ENCODE measurements at regions not wholly inside any gene's neighbourhood (a gene's known extent, or its start where the extent isn't known, plus 50 kb on each side); places are given as distances from the start of the nearest gene placed in this dataset.
"Not testable (repeated sequence)": the region's sequence is repeated elsewhere in the genome, so short reads cannot be mapped to it uniquely, and the experiment has no call there.

GRCh38 chr9:29311221-29311620 lies 1737.9 kb upstream of the C9orf72 start:
- no peak for DNase-seq

- no peak for DNase-seq
Observed at GRCh38 chr9:29312327-29312726, 1739.0 kb upstream of the C9orf72 start.

GRCh38 chr9:29319736-29320513 lies 1746.6 kb upstream of the C9orf72 start:
- no peak for DNase-seq

GRCh38 chr9:29322240-29322639 lies 1749.0 kb upstream of the C9orf72 start:
- no peak for DNase-seq

- DNase-seq = no peak
Observed at GRCh38 chr9:29325894-29326293, 1752.6 kb upstream of the C9orf72 start.

GRCh38 chr9:29332789-29333188 lies 1759.5 kb upstream of the C9orf72 start:
- no peak for DNase-seq

- DNase-seq = no peak
Observed at GRCh38 chr9:29336281-29336680, 1763.0 kb upstream of the C9orf72 start.

GRCh38 chr9:29339387-29339786 lies 1766.1 kb upstream of the C9orf72 start:
- DNase-seq = no peak

- no peak for DNase-seq
Observed at GRCh38 chr9:29348999-29349398, 1775.7 kb upstream of the C9orf72 start.

- no peak for DNase-seq
Observed at GRCh38 chr9:29389421-29389820, 1816.1 kb upstream of the C9orf72 start.

- no peak for DNase-seq
Observed at GRCh38 chr9:29390859-29391258, 1817.6 kb upstream of the C9orf72 start.

- no peak for DNase-seq
Observed at GRCh38 chr9:29393064-29393463, 1819.8 kb upstream of the C9orf72 start.

- DNase-seq = no peak
Observed at GRCh38 chr9:29394855-29395254, 1821.6 kb upstream of the C9orf72 start.

GRCh38 chr9:29397148-29397547 lies 1823.9 kb upstream of the C9orf72 start:
- no peak for DNase-seq

GRCh38 chr9:29416204-29416603 lies 1842.9 kb upstream of the C9orf72 start:
- DNase-seq = no peak

GRCh38 chr9:29422438-29422837 lies 1849.2 kb upstream of the C9orf72 start:
- peak; percentile 77 for DNase-seq

GRCh38 chr9:29432191-29432590 lies 1858.9 kb upstream of the C9orf72 start:
- DNase-seq = no peak

- DNase-seq = not testable (repeated sequence)
Observed at GRCh38 chr9:29432656-29433055, 1859.4 kb upstream of the C9orf72 start.

GRCh38 chr9:29435368-29435767 lies 1862.1 kb upstream of the C9orf72 start:
- no peak for DNase-seq

- no peak for DNase-seq
Observed at GRCh38 chr9:29437526-29437925, 1864.2 kb upstream of the C9orf72 start.

- no peak for DNase-seq
Observed at GRCh38 chr9:29439961-29440360, 1866.7 kb upstream of the C9orf72 start.

- no peak for DNase-seq
Observed at GRCh38 chr9:29440449-29440848, 1867.2 kb upstream of the C9orf72 start.

GRCh38 chr9:29445751-29446150 lies 1872.5 kb upstream of the C9orf72 start:
- DNase-seq = no peak

GRCh38 chr9:29449306-29449705 lies 1876.0 kb upstream of the C9orf72 start:
- DNase-seq = no peak

GRCh38 chr9:29450343-29450875 lies 1877.1 kb upstream of the C9orf72 start:
- not testable (repeated sequence) for DNase-seq
